CMK (cell line): ENCODE measurements at regions not wholly inside any gene's neighbourhood (a gene's known extent, or its start where the extent isn't known, plus 50 kb on each side); places are given as distances from the start of the nearest gene placed in this dataset.

ENCODE experiments used
- DNase-seq: peaks from one replicate; pipeline ENCODE4 v3.0.0-alpha.2; 2010; ENCODE audit warnings: low read depth

- no peak for DNase-seq
These were observed 363.0 kb upstream of the DUSP10 start for GRCh38 chr1:222104694-222105392.

GRCh38 chr1:222104097-222104496 lies 362.2 kb upstream of the DUSP10 start:
- no peak for DNase-seq

- DNase-seq = no peak
These were observed 357.9 kb upstream of the DUSP10 start for GRCh38 chr1:222099746-222100145.

GRCh38 chr1:222098404-222098803 lies 356.5 kb upstream of the DUSP10 start:
- peak; percentile 8 for DNase-seq

- no peak for DNase-seq
These were observed 355.7 kb upstream of the DUSP10 start for GRCh38 chr1:222097588-222097987.

GRCh38 chr1:222096883-222097282 lies 355.0 kb upstream of the DUSP10 start:
- no peak for DNase-seq

- DNase-seq = no peak
These were observed 354.5 kb upstream of the DUSP10 start for GRCh38 chr1:222096476-222096772.

- DNase-seq = peak; percentile 20
These were observed 354.0 kb upstream of the DUSP10 start for GRCh38 chr1:222095606-222096475.

- DNase-seq = no peak
These were observed 351.6 kb upstream of the DUSP10 start for GRCh38 chr1:222093518-222093917.

- DNase-seq = no peak
These were observed 348.2 kb upstream of the DUSP10 start for GRCh38 chr1:222090103-222090502.

- DNase-seq = no peak
These were observed 345.5 kb upstream of the DUSP10 start for GRCh38 chr1:222087221-222087920.

- no peak for DNase-seq
These were observed 343.1 kb upstream of the DUSP10 start for GRCh38 chr1:222084996-222085395.

- no peak for DNase-seq
These were observed 342.2 kb upstream of the DUSP10 start for GRCh38 chr1:222084048-222084447.

- no peak for DNase-seq
These were observed 340.0 kb upstream of the DUSP10 start for GRCh38 chr1:222081859-222082258.

GRCh38 chr1:222079566-222079965 lies 337.7 kb upstream of the DUSP10 start:
- no peak for DNase-seq

- no peak for DNase-seq
These were observed 335.3 kb upstream of the DUSP10 start for GRCh38 chr1:222077206-222077605.

GRCh38 chr1:222074317-222074716 lies 332.4 kb upstream of the DUSP10 start:
- no peak for DNase-seq

GRCh38 chr1:222073307-222073995 lies 331.6 kb upstream of the DUSP10 start:
- DNase-seq = no peak

GRCh38 chr1:222071387-222071786 lies 329.5 kb upstream of the DUSP10 start:
- DNase-seq = no peak

GRCh38 chr1:222068937-222069336 lies 327.0 kb upstream of the DUSP10 start:
- peak; percentile 8 for DNase-seq

GRCh38 chr1:222068101-222068500 lies 326.2 kb upstream of the DUSP10 start:
- no peak for DNase-seq

GRCh38 chr1:222066539-222066938 lies 324.6 kb upstream of the DUSP10 start:
- no peak for DNase-seq
